Activated T-cell treated with anti-CD3 and anti-CD28 coated beads, Interleukin-2, amount 50 U/mL, for 24 hours (primary cell): ENCODE measurements at regions not wholly inside any gene's neighbourhood (a gene's known extent, or its start where the extent isn't known, plus 50 kb on each side); places are given as distances from the start of the nearest gene placed in this dataset.

ENCODE experiments used
- DNase-seq: peaks from one replicate; pipeline ENCODE4 v3.0.0-alpha.2; 2020
- H3K27ac Mint-ChIP-seq: 2 replicates; pipeline ENCODE4 v1.8.0; 2020; ENCODE audit warnings: mild to moderate bottlenecking, mixed read lengths
- H3K27me3 Mint-ChIP-seq: 2 replicates; pipeline ENCODE4 v1.8.0; 2020; ENCODE audit warnings: mixed read lengths
- H3K36me3 Mint-ChIP-seq: 2 replicates; pipeline ENCODE4 v1.8.0; 2020; ENCODE audit warnings: low read depth, mixed read lengths
- H3K4me1 Mint-ChIP-seq: 2 replicates; pipeline ENCODE4 v1.8.0; 2020; ENCODE audit warnings: low read depth, mixed read lengths
- H3K4me3 Mint-ChIP-seq: 2 replicates; pipeline ENCODE4 v1.8.0; 2020; ENCODE audit warnings: mild to moderate bottlenecking, moderate library complexity, mixed read lengths
- H3K9me3 Mint-ChIP-seq: 2 replicates; pipeline ENCODE4 v1.8.0; 2020; ENCODE audit warnings: mixed read lengths

- H3K4me1 Mint-ChIP-seq: peaks cover 5% of the 10 kb centered on the region
- H3K4me3 Mint-ChIP-seq: no peak overlapping the region
- DNase-seq: no peak
- H3K9me3 Mint-ChIP-seq: no peaks in the 10 kb centered on the region
- no peaks in the 10 kb centered on the region for H3K36me3 Mint-ChIP-seq
- peaks cover 20% of the 10 kb centered on the region for H3K27me3 Mint-ChIP-seq
- H3K27ac Mint-ChIP-seq: no peak overlapping the region
Measured at GRCh38 chr10:10958041-10958440, 59.6 kb upstream of the CELF2 start.

- Mint-ChIP-seq H3K4me3 (no peak overlapping the region), H3K27me3 (peaks cover 20% of the 10 kb centered on the region), H3K9me3 (no peaks in the 10 kb centered on the region), H3K4me1 (peaks cover 5% of the 10 kb centered on the region), H3K27ac (no peak overlapping the region), H3K36me3 (no peaks in the 10 kb centered on the region)
- no peak for DNase-seq
Measured at GRCh38 chr10:10959666-10960065, 58.0 kb upstream of the CELF2 start.

- no peak for DNase-seq
- Mint-ChIP-seq H3K36me3 (no peaks in the 10 kb centered on the region), H3K4me3 (no peak overlapping the region), H3K9me3 (no peaks in the 10 kb centered on the region), H3K27ac (no peak overlapping the region), H3K4me1 (peaks cover 5% of the 10 kb centered on the region), H3K27me3 (peaks cover 17% of the 10 kb centered on the region)
Measured at GRCh38 chr10:10960534-10960933, 57.1 kb upstream of the CELF2 start.

- H3K36me3 Mint-ChIP-seq: no peaks in the 10 kb centered on the region
- peaks cover 17% of the 10 kb centered on the region for H3K27me3 Mint-ChIP-seq
- no peaks in the 10 kb centered on the region for H3K9me3 Mint-ChIP-seq
- DNase-seq: no peak
- H3K27ac Mint-ChIP-seq: no peak overlapping the region
- H3K4me1 Mint-ChIP-seq: peaks cover 5% of the 10 kb centered on the region
- no peak overlapping the region for H3K4me3 Mint-ChIP-seq
Measured at GRCh38 chr10:10961072-10961471, 56.6 kb upstream of the CELF2 start.

GRCh38 chr10:10967029-10967428 lies 50.6 kb upstream of the CELF2 start:
- Mint-ChIP-seq H3K27ac (no peak overlapping the region), H3K27me3 (peaks cover 13% of the 10 kb centered on the region), H3K4me3 (no peak overlapping the region), H3K36me3 (no peaks in the 10 kb centered on the region), H3K9me3 (no peaks in the 10 kb centered on the region), H3K4me1 (no peaks in the 10 kb centered on the region)
- no peak for DNase-seq

- H3K36me3 Mint-ChIP-seq: no peaks in the 10 kb centered on the region
- H3K9me3 Mint-ChIP-seq: no peaks in the 10 kb centered on the region
- H3K27me3 Mint-ChIP-seq: peaks cover 16% of the 10 kb centered on the region
- H3K27ac Mint-ChIP-seq: no peak overlapping the region
- H3K4me3 Mint-ChIP-seq: no peak overlapping the region
- no peak for DNase-seq
- H3K4me1 Mint-ChIP-seq: no peaks in the 10 kb centered on the region
Measured at GRCh38 chr10:10967581-10968256, 50.0 kb upstream of the CELF2 start.
